Loucy (cell line): ENCODE measurements at regions not wholly inside any gene's neighbourhood (a gene's known extent, or its start where the extent isn't known, plus 50 kb on each side); places are given as distances from the start of the nearest gene placed in this dataset.
"Not testable (repeated sequence)": the region's sequence is repeated elsewhere in the genome, so short reads cannot be mapped to it uniquely, and the experiment has no call there.

Experiments
- CTCF ChIP-seq: fragments of 200-600 bp; sonication (generic); conservative IDR thresholded peaks from 2 replicates; pipeline ENCODE4 v1.5.1; 2014; ENCODE audit warnings: mild to moderate bottlenecking, antibody characterized with exemption, low read length
- EZH2phosphoT487 ChIP-seq: fragments of 200-600 bp; IDR thresholded peaks from 2 replicates; pipeline ENCODE4 v1.6.1; 2018; ENCODE audit warnings: antibody characterized with exemption, mild to moderate bottlenecking, moderate library complexity, borderline replicate concordance

DNA sequence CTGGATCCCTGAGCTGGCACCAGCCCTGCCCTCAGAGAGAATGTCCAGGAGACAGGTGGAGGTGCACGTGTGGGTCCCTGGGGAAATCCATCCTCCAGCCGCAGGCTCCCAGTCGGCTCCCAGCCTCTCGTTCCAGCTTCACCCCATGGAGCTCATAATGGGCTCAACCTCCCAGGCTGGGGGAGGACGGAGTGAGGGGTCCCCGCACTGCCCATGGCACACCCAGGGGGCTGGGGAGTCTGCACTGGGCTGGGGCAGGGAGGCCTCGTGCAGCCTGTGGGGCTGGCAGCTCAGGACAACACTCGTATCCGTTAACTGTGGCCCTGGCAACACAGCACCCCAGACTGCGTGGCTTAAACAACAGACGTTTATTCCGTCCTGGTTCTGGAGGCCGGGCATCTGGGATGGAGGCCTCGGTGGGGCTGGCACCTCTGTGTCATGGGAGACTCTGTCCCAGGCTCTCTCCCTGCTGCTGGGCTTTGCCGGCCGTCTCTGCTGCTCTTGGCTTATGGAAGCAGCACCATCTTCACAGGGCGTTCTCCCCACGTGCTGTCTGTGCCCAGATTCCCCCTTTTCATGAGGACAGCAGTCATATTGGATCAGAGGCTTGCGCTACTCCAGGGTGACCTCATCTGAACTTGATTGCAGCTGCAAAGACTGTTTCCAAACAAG, 223.6 kb downstream of the TMEM121 start:
- not testable (repeated sequence) for TF ChIP-seq CTCF, EZH2phosphoT487
